ENCODE measurements at regions not wholly inside any gene's neighbourhood (a gene's known extent, or its start where the extent isn't known, plus 50 kb on each side); places are given as distances from the start of the nearest gene placed in this dataset.

- DNase-seq (ENCODE audit: low spot score), result no peak
These were observed 116.2 kb downstream of the OLFM4 start for GRCh38 chr13:53144826-53145225.

GRCh38 chr13:53150568-53150967, 122.0 kb downstream of the OLFM4 start:
- no peak for DNase-seq (ENCODE audit: low spot score)

- peak; percentile 72 for DNase-seq (ENCODE audit: low spot score)
These were observed 122.9 kb downstream of the OLFM4 start for GRCh38 chr13:53151336-53152056.

- DNase-seq (ENCODE audit: low spot score), result no peak
These were observed 123.4 kb downstream of the OLFM4 start for GRCh38 chr13:53152057-53152421.

- no peak for DNase-seq (ENCODE audit: low spot score)
These were observed 129.6 kb downstream of the OLFM4 start for GRCh38 chr13:53158201-53158600.

GRCh38 chr13:53159431-53159830, 130.8 kb downstream of the OLFM4 start:
- no peak for DNase-seq (ENCODE audit: low spot score)

GRCh38 chr13:53160211-53160610, 131.6 kb downstream of the OLFM4 start:
- DNase-seq (ENCODE audit: low spot score), result no peak

- no peak for DNase-seq (ENCODE audit: low spot score)
These were observed 132.6 kb downstream of the OLFM4 start for GRCh38 chr13:53161251-53161650.

GRCh38 chr13:53165261-53165660, 136.6 kb downstream of the OLFM4 start:
- no peak for DNase-seq (ENCODE audit: low spot score)

GRCh38 chr13:53167561-53167960, 138.9 kb downstream of the OLFM4 start:
- no peak for DNase-seq (ENCODE audit: low spot score)

GRCh38 chr13:53170910-53171309, 142.3 kb downstream of the OLFM4 start:
- no peak for DNase-seq (ENCODE audit: low spot score)

- no peak for DNase-seq (ENCODE audit: low spot score)
These were observed 145.9 kb downstream of the OLFM4 start for GRCh38 chr13:53174545-53174944.

GRCh38 chr13:53180684-53181083, 152.1 kb downstream of the OLFM4 start:
- no peak for DNase-seq (ENCODE audit: low spot score)

GRCh38 chr13:53182724-53183123, 154.1 kb downstream of the OLFM4 start:
- no peak for DNase-seq (ENCODE audit: low spot score)

GRCh38 chr13:53188120-53188519, 159.5 kb downstream of the OLFM4 start:
- no peak for DNase-seq (ENCODE audit: low spot score)

- DNase-seq (ENCODE audit: low spot score), result peak; percentile 14
These were observed 160.5 kb downstream of the OLFM4 start for GRCh38 chr13:53189162-53189561.

GRCh38 chr13:53191091-53191490, 162.5 kb downstream of the OLFM4 start:
- DNase-seq (ENCODE audit: low spot score), result no peak

GRCh38 chr13:53197424-53197823, 168.8 kb downstream of the OLFM4 start:
- no peak for DNase-seq (ENCODE audit: low spot score)

- no peak for DNase-seq (ENCODE audit: low spot score)
These were observed 169.4 kb downstream of the OLFM4 start for GRCh38 chr13:53198017-53198416.

GRCh38 chr13:53198736-53199135, 170.1 kb downstream of the OLFM4 start:
- DNase-seq (ENCODE audit: low spot score), result no peak

GRCh38 chr13:53200075-53200474, 171.5 kb downstream of the OLFM4 start:
- DNase-seq (ENCODE audit: low spot score), result no peak

GRCh38 chr13:53200498-53201453, 172.2 kb downstream of the OLFM4 start:
- no peak for DNase-seq (ENCODE audit: low spot score)

Measured in HT-29 (cell line).